Vagina (tissue), 2 donors: ENCODE measurements at regions not wholly inside any gene's neighbourhood (a gene's known extent, or its start where the extent isn't known, plus 50 kb on each side); places are given as distances from the start of the nearest gene placed in this dataset.

ENCODE experiments used
- CTCF ChIP-seq, 3 experiments: fragments of 450-650 bp in 2 of 3; fragments of 200-600 bp in 1 of 3; sonication (generic) in 1 of 3; IDR thresholded peaks; one replicate each; pipeline ENCODE4 v1.5.1; 2017 to 2019; ENCODE audit warnings: antibody characterized with exemption in 3 of 3, mild to moderate bottlenecking in 2 of 3, moderate library complexity in 2 of 3
- POLR2A ChIP-seq, 2 donors: fragments of 450-650 bp; IDR thresholded peaks; one replicate each; pipeline ENCODE4 v1.6.1; 2017; ENCODE audit warnings: antibody characterized with exemption in 2 of 2, mild to moderate bottlenecking in 2 of 2, moderate library complexity in 2 of 2
- POLR2AphosphoS5 ChIP-seq, 2 donors: sonication (generic); formaldehyde crosslinking; IDR thresholded peaks; one replicate each; pipeline ENCODE4 v1.9.0; 2017; ENCODE audit warnings: antibody characterized with exemption in 2 of 2, mild to moderate bottlenecking in 2 of 2, low read depth in 1 of 2; ENCODE audit not compliant: insufficient read depth in 1 of 2

GRCh38 chr5:142216931-142217330 lies 107.9 kb downstream of the SPRY4 start:
- TF ChIP-seq POLR2A (IDR thresholded peaks at IDR 0.05) (no peak), CTCF (IDR thresholded peaks at IDR 0.05) (no peak), POLR2AphosphoS5 (IDR thresholded peaks at IDR 0.05; ENCODE audit: insufficient read depth in 1 of 2, low read depth in 1 of 2) (no peak)
